ENCODE measurements at regions not wholly inside any gene's neighbourhood (a gene's known extent, or its start where the extent isn't known, plus 50 kb on each side); places are given as distances from the start of the nearest gene placed in this dataset.

- no peak for DNase-seq (ENCODE audit: extremely low read depth, low read depth)
Observed at GRCh38 chr4:12697970-12698369, 786.2 kb downstream of the RAB28 start.

DNA sequence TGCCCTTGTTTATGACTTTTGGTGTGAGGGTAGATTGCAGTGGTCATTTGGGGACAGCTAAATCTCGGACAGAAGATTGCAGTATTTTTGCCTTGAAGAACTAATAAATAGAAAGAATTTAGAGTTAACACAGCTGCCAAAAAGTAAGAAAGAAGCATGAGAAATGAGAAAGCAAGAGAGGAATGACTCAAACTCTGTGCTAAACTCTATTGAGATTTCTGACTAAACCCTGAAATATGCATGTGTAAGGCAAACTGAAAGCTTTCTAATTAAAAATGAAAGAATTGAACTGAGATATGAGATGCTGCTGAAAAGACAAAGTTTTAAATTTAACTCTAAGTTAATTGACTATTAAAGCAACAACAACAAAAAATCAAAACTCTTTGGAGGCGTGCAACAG lies 791.3 kb downstream of the RAB28 start:
- DNase-seq (ENCODE audit: extremely low read depth, low read depth): no peak
- TF ChIP-seq, protein P1, sequence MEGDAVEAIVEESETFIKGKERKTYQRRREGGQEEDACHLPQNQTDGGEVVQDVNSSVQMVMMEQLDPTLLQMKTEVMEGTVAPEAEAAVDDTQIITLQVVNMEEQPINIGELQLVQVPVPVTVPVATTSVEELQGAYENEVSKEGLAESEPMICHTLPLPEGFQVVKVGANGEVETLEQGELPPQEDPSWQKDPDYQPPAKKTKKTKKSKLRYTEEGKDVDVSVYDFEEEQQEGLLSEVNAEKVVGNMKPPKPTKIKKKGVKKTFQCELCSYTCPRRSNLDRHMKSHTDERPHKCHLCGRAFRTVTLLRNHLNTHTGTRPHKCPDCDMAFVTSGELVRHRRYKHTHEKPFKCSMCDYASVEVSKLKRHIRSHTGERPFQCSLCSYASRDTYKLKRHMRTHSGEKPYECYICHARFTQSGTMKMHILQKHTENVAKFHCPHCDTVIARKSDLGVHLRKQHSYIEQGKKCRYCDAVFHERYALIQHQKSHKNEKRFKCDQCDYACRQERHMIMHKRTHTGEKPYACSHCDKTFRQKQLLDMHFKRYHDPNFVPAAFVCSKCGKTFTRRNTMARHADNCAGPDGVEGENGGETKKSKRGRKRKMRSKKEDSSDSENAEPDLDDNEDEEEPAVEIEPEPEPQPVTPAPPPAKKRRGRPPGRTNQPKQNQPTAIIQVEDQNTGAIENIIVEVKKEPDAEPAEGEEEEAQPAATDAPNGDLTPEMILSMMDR (IDR thresholded peaks at IDR 0.05; ENCODE audit: low read depth, low read length): no peak

More at GRCh38 chr4:12697970-12698369, 786.2 kb downstream of the RAB28 start:
- TF ChIP-seq, protein P1 (IDR thresholded peaks at IDR 0.05; ENCODE audit: low read depth, low read length): no peak

GRCh38 chr4:12691168-12691567 lies 793.0 kb downstream of the RAB28 start:
- TF ChIP-seq, protein P1 (IDR thresholded peaks at IDR 0.05; ENCODE audit: low read depth, low read length): no peak
- no peak for DNase-seq (ENCODE audit: extremely low read depth, low read depth)

DNA sequence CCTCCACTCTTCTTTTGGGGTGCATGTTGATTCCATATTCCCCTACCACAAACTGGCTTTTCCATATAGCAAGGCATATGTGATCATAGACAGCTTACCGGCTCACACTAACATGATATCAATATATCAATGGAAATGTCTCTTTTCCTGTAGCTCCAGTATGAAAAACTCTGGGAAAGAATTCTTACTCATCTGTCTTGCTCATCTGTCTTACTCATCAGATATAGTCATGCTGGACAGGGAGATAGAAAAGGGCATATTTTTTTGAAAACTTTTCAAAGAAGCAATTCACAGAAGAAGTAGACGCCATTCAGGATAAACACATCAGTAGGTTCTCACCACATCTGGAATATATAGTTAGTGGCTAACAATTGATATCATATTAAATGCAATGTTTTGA lies 794.7 kb downstream of the RAB28 start:
- DNase-seq (ENCODE audit: extremely low read depth, low read depth): no peak

GRCh38 chr4:12679217-12679616 lies 804.9 kb downstream of the RAB28 start:
- DNase-seq (ENCODE audit: extremely low read depth, low read depth): no peak
- TF ChIP-seq, protein P1 (IDR thresholded peaks at IDR 0.05; ENCODE audit: low read depth, low read length): no peak

More for the DNA sequence above, 794.7 kb downstream of the RAB28 start:
- TF ChIP-seq, protein P1 (IDR thresholded peaks at IDR 0.05; ENCODE audit: low read depth, low read length): no peak

DNA sequence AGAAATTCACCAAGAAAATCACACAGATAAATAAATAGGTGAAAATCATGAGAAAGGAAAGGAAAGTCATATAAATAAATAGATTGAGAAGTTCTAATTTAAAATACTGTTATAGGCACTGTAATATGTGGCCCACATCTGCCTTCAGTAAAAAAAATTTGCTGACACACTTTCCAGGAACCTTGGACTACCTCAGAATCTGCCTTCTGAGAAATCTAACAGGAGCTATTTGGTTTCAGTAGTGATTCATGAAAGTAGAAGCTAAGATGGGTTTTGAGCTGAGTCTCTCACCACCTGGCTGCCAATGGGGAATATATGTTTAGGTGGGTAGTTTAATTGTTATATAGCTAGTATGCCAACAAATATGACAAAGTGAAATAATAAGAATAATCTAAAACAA lies 810.0 kb downstream of the RAB28 start:
- TF ChIP-seq, protein P1 (IDR thresholded peaks at IDR 0.05; ENCODE audit: low read depth, low read length): no peak
- no peak for DNase-seq (ENCODE audit: extremely low read depth, low read depth)

DNA sequence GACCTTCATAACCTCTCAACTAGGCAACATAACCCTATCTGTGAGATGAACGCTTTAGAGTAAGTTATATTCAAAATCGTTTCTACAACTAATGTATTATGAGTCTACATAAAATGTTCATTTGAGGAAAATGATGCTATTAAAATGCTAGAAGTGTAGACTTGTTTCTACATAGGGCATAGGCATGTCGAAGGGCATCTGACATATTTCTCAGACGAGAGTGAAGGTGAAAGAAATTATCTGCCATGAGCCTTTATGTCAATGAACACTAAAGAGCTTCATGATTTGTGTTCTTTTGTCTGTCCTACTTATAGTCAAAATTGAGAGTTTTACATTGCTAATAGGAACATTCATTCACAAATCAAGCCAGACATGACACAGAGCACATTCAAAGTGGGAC lies 811.8 kb downstream of the RAB28 start:
- TF ChIP-seq, protein P1 (IDR thresholded peaks at IDR 0.05; ENCODE audit: low read depth, low read length): no peak
- DNase-seq (ENCODE audit: extremely low read depth, low read depth): no peak
